Jurkat, Clone E6-1 (cell line): ENCODE measurements at regions not wholly inside any gene's neighbourhood (a gene's known extent, or its start where the extent isn't known, plus 50 kb on each side); places are given as distances from the start of the nearest gene placed in this dataset.

ENCODE experiments used
- DNase-seq: peaks from one replicate; pipeline ENCODE4 v3.0.0-alpha.2; 2011; ENCODE audit warnings: low read depth, low spot score
- H3K4me3 ChIP-seq: 2 replicates; pipeline ENCODE4 v1.5.1; 2011; ENCODE audit warnings: mild to moderate bottlenecking, low read length, control low read depth, moderate library complexity

GRCh38 chr5:24391816-24392215 lies 253.0 kb downstream of the CDH10 start:
- no peak overlapping the region for H3K4me3 ChIP-seq
- DNase-seq = no peak

- DNase-seq = no peak
These were observed 247.2 kb downstream of the CDH10 start for GRCh38 chr5:24397601-24398000.

GRCh38 chr5:24401773-24402172 lies 243.0 kb downstream of the CDH10 start:
- no peak for DNase-seq
- H3K4me3 ChIP-seq = no peak overlapping the region

More at GRCh38 chr5:24397601-24398000, 247.2 kb downstream of the CDH10 start:
- H3K4me3 ChIP-seq = no peak overlapping the region

GRCh38 chr5:24407466-24407865 lies 237.3 kb downstream of the CDH10 start:
- no peak for DNase-seq
- H3K4me3 ChIP-seq = no peak overlapping the region

- no peak for DNase-seq
- H3K4me3 ChIP-seq = no peak overlapping the region
These were observed 216.4 kb downstream of the CDH10 start for GRCh38 chr5:24428345-24428744.

- no peak overlapping the region for H3K4me3 ChIP-seq
These were observed 211.2 kb downstream of the CDH10 start for GRCh38 chr5:24433555-24433954.

More at GRCh38 chr5:24433555-24433954, 211.2 kb downstream of the CDH10 start:
- DNase-seq = no peak
